HG02798 (cell line): ENCODE measurements at regions not wholly inside any gene's neighbourhood (a gene's known extent, or its start where the extent isn't known, plus 50 kb on each side); places are given as distances from the start of the nearest gene placed in this dataset.

Experiments used
- ATAC-seq: cut with Tn5 transposase; IDR thresholded peaks from one replicate; pipeline ENCODE4 v1.9.1; 2021; ENCODE audit warnings: mild to moderate bottlenecking; ENCODE audit not compliant: unreplicated experiment, poor library complexity

GRCh38 chr1:199297174-199297573, 658.3 kb downstream of the PTPRC start:
- no peak for ATAC-seq

DNA sequence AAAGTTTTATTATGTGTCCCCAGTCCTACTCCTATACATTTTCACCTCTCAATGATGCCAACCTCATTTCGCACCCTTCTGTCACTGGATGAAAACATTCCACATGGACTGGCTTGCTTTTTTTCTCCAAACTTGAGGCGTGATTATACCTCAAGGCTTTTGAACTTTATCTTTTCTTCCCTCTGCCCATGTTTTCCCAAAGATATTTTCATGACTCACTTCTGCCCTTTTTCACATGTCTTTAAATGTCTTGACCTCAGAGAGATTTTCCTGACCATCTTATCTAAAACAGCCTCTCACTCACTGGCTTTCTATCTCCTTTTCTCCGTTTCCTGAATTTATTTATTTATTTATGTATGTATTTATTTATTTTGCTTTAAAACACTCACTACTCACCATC, 659.0 kb downstream of the PTPRC start:
- ATAC-seq = no peak

GRCh38 chr1:199298825-199299224, 660.0 kb downstream of the PTPRC start:
- no peak for ATAC-seq

GRCh38 chr1:199301472-199302217, 662.8 kb downstream of the PTPRC start:
- no peak for ATAC-seq

GRCh38 chr1:199302554-199302953, 663.7 kb downstream of the PTPRC start:
- ATAC-seq = no peak

DNA sequence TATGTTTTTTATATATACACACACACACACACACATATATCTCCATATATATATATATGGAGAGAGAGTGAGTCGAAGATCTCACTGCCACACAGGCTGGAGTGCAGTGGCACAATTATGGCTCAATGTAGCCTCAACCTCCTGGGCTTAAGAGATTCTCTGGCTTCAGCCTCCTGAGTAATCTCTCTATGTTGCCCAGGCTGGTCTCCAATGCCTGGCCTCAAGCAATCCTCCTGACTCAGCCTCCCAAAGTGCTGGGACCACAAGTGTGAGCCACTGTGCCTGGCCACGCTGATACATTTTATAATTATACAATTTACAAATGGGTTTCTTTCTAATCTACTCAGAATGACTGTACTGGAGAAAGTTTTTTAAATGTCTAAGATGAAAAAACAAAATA, 664.2 kb downstream of the PTPRC start:
- ATAC-seq = no peak

DNA sequence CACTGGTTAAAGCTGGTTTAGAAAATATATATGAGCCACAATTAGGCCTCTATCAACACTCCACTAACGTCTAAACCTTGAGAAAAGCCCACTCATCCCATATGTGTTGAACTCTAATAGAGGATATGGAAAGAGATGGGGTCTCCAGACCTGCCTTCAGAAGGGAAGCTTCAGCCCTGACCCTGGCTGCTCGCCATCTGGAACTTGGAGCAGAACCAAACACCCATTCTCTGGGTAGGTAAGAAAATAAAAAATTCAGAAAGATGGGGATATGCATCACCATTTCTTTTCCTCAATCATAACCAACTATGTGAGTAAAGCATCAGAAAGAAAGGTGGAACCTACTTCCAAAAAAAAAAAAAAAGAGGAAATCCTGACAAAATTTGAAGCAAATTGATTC, 666.2 kb downstream of the PTPRC start:
- ATAC-seq = no peak

DNA sequence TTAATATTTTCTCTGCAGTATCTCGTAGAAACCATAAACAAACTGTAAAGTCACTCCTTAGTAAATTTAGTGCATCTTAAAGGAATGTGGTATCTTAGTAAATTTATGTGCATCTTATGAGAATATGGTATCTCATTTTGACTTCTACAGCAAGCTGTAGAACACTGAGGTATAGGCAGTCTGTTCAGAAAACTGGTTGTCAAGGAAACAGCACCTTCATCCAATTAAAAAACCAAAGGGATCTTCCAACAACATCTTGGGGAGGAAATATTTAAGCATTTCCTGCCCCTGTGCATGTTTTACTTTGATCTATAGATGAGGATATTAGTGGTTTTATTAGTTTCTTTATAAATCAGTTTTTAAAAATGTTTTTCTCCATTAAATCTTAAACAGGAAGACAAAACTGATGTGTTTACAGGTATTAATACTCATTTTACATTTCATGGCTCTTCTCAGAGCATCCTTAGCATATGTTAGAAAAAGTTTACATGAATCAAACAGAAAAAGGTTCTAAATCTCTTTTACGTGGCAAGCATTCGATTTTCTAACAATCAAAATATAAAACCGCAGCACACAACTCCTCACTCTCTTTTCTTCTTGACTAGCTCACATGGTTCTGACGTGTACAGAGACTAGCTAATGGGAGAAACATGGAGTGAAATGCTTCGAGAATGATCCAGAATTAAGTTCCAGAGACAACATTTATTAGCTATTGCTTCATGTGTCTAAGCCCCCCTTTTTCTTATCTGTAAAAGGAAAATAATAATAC, 668.8 kb downstream of the PTPRC start:
- ATAC-seq = no peak

- peak; percentile 37 for ATAC-seq
These were observed 669.6 kb downstream of the PTPRC start for GRCh38 chr1:199308349-199308846.

DNA sequence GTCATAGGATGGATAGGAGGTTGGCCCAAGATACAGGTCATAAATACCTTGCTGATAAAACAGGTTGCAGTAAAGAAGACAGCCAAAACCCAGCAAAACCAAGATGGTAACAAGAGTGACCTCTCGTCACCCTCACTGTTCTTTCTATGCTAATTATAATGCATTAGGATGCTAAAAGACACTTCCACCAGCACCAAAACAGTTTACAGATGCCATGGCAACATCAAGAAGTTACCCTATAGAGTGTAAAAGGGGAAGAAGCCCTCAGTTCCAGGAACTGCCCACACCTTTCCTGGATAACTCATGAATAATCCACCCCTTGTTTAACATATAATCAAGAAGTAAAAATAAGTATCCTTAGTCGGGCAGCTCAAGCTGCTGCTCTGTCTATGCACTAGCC, 671.9 kb downstream of the PTPRC start:
- no peak for ATAC-seq

- ATAC-seq = no peak
These were observed 672.8 kb downstream of the PTPRC start for GRCh38 chr1:199311478-199312262.

DNA sequence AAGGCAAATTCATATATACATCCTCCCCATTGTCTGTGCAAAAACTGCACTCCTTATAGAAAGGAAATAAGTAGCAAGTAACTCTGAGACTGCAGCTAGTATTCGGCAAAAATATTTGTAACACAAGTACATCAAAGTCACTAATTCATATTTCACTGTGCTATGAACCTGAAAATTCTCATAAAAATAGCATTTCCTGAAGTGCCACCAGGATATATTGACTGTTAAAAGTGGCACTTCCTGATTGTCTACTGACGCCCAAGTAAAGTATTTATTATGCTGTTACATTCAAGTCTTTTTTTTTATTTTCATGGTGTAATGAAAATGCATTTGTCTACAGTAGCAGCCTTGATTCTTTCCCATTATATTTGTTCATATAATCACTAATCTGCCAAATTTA, 673.8 kb downstream of the PTPRC start:
- ATAC-seq = no peak

DNA sequence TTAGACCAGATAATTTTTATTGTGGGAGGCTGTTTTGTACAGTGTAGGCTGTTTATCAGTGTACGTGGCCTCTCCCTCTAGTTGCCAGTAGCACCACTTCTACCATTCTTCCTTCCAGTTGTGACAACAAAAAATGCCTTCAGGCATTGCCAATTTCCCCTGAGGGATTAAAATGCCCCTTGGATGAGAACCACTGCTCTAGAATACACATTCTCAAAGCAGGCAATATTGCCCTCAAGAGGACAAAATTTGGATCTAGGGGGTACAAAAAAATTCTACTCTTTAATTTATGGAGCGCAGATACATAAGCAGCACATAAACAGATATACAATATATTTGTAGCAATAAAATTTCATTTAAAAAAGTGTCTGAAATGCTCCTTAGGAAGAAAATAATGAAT, 674.6 kb downstream of the PTPRC start:
- no peak for ATAC-seq

GRCh38 chr1:199319341-199319740, 680.5 kb downstream of the PTPRC start:
- ATAC-seq = no peak

- no peak for ATAC-seq
These were observed 683.4 kb downstream of the PTPRC start for GRCh38 chr1:199322278-199322677.

DNA sequence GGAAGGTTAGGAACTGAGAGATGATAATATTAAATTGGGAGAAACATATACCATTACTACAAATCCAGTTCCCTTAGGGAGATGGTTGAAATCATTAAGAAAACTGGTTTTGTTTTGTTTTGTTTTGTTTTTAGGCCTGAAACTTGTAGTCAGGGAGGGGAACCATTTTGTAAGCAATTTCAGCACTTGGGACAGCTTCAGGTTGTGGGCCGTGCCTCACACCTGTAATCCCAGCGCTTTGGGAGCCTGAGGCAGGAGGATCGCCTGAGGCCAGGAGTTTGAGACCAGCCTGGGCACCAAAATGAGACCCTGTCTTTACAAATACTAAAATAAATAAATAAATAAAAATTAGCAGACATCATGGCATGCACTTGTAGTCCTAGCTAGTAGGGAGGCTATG, 694.3 kb upstream of the NR5A2 start:
- ATAC-seq = no peak

GRCh38 chr1:199335496-199335895, 692.0 kb upstream of the NR5A2 start:
- no peak for ATAC-seq

GRCh38 chr1:199336745-199337640, 690.5 kb upstream of the NR5A2 start:
- ATAC-seq = no peak

- ATAC-seq = no peak
These were observed 688.8 kb upstream of the NR5A2 start for GRCh38 chr1:199338760-199339159.

GRCh38 chr1:199352351-199352750, 675.2 kb upstream of the NR5A2 start:
- ATAC-seq = no peak
